H9 (cell line): ENCODE measurements at regions not wholly inside any gene's neighbourhood (a gene's known extent, or its start where the extent isn't known, plus 50 kb on each side); places are given as distances from the start of the nearest gene placed in this dataset.

Experiments used
- DNase-seq: peaks from one replicate; pipeline ENCODE4 v3.0.0-alpha.2; 2017
- H2AFZ ChIP-seq: one replicate; pipeline ENCODE4 v1.6.1; 2013; ENCODE audit warnings: mild to moderate bottlenecking, low read length, control low read depth, moderate library complexity
- H2AK5ac ChIP-seq: 2 replicates; pipeline ENCODE4 v1.6.1; 2013; ENCODE audit warnings: low read length, control low read depth, mixed read lengths; ENCODE audit not compliant: insufficient read length
- H2BK120ac ChIP-seq: one replicate; pipeline ENCODE4 v1.6.1; 2013; ENCODE audit warnings: low read depth, mild to moderate bottlenecking, low read length, control low read depth, inconsistent platforms; ENCODE audit not compliant: poor library complexity, severe bottlenecking
- H2BK12ac ChIP-seq: 2 replicates; pipeline ENCODE4 v1.6.1; 2013; ENCODE audit warnings: low read length, control low read depth, mixed read lengths, low read depth; ENCODE audit not compliant: insufficient read length
- H2BK15ac ChIP-seq: 2 replicates; pipeline ENCODE4 v1.6.1; 2013; ENCODE audit warnings: low read depth, low read length, control low read depth
- H2BK20ac ChIP-seq: one replicate; pipeline ENCODE4 v1.6.1; 2013; ENCODE audit warnings: low read depth, mild to moderate bottlenecking, low read length, control low read depth, inconsistent platforms; ENCODE audit not compliant: poor library complexity, severe bottlenecking
- H2BK5ac ChIP-seq: 2 replicates; pipeline ENCODE4 v1.6.1; 2013; ENCODE audit warnings: low read length, control low read depth, mixed read lengths; ENCODE audit not compliant: insufficient read length
- H3K14ac ChIP-seq: 2 replicates; pipeline ENCODE4 v1.6.1; 2013; ENCODE audit warnings: low read length, control low read depth; ENCODE audit not compliant: insufficient read depth
- H3K18ac ChIP-seq: 2 replicates; pipeline ENCODE4 v1.6.1; 2013; ENCODE audit warnings: low read depth, mild to moderate bottlenecking, mixed read lengths, low read length, control low read depth; ENCODE audit not compliant: insufficient read length
- H3K23ac ChIP-seq: 2 replicates; pipeline ENCODE4 v1.6.1; 2013; ENCODE audit warnings: low read length, control low read depth, mixed read lengths, low read depth; ENCODE audit not compliant: insufficient read length
- H3K23me2 ChIP-seq: 2 replicates; pipeline ENCODE4 v1.6.1; 2013; ENCODE audit warnings: low read depth, mild to moderate bottlenecking, mixed read lengths, low read length, control low read depth; ENCODE audit not compliant: insufficient read length, poor library complexity, severe bottlenecking
- H3K27ac ChIP-seq: 2 replicates; pipeline ENCODE4 v1.5.1; 2013; ENCODE audit warnings: low read length, control low read depth, mixed read lengths, low read depth; ENCODE audit not compliant: insufficient read length
- H3K27me3 ChIP-seq: 2 replicates; pipeline ENCODE4 v1.6.1; 2013; ENCODE audit warnings: low read length, control low read depth, inconsistent platforms; ENCODE audit not compliant: insufficient read depth
- H3K4ac ChIP-seq: 2 replicates; pipeline ENCODE4 v1.6.1; 2013; ENCODE audit warnings: low read depth, mild to moderate bottlenecking, control low read depth, inconsistent platforms, low read length, moderate library complexity
- H3K4me1 ChIP-seq: 2 replicates; pipeline ENCODE4 v1.6.1; 2013; ENCODE audit warnings: low read length, control low read depth, inconsistent platforms; ENCODE audit not compliant: insufficient read depth
- H3K4me2 ChIP-seq: 2 replicates; pipeline ENCODE4 v1.6.1; 2013; ENCODE audit warnings: low read length, control low read depth, mixed read lengths; ENCODE audit not compliant: insufficient read length, insufficient read depth
- H3K56ac ChIP-seq: 2 replicates; pipeline ENCODE4 v1.6.1; 2013; ENCODE audit warnings: low read depth, mild to moderate bottlenecking, mixed read lengths, low read length, control low read depth; ENCODE audit not compliant: insufficient read length
- H3K79me1 ChIP-seq: 2 replicates; pipeline ENCODE4 v1.6.1; 2013; ENCODE audit warnings: low read depth, mild to moderate bottlenecking, moderate library complexity, low read length, control low read depth, inconsistent platforms; ENCODE audit not compliant: insufficient read depth, poor library complexity, severe bottlenecking
- H3K79me2 ChIP-seq: 2 replicates; pipeline ENCODE4 v1.6.1; 2013; ENCODE audit warnings: low read length, control low read depth, inconsistent platforms; ENCODE audit not compliant: insufficient read depth
- H3K9ac ChIP-seq: 2 replicates; pipeline ENCODE4 v1.6.1; 2013; ENCODE audit warnings: low read length, control low read depth, mixed read lengths; ENCODE audit not compliant: insufficient read length; ENCODE audit errors: extremely low read depth
- H3K9me3 ChIP-seq: one replicate; pipeline ENCODE4 v1.6.1; 2013; ENCODE audit warnings: low read depth, low read length, inconsistent platforms; ENCODE audit not compliant: control insufficient read depth
- H3T11ph ChIP-seq: one replicate; pipeline ENCODE4 v1.6.1; 2013; ENCODE audit warnings: mild to moderate bottlenecking, low read length, control low read depth, inconsistent platforms
- H4K20me1 ChIP-seq: one replicate; pipeline ENCODE4 v1.6.1; 2013; ENCODE audit not compliant: control insufficient read depth, insufficient read length, insufficient read depth
- H4K5ac ChIP-seq: 2 replicates; pipeline ENCODE4 v1.6.1; 2013; ENCODE audit warnings: low read depth, mild to moderate bottlenecking, mixed read lengths, low read length, control low read depth; ENCODE audit not compliant: insufficient read length
- H4K8ac ChIP-seq: replicated peaks from 2 replicates; pipeline ENCODE4 v1.6.1; 2013; ENCODE audit warnings: low read length, control low read depth, mixed read lengths, low read depth; ENCODE audit not compliant: insufficient read length
- H4K91ac ChIP-seq: 2 replicates; pipeline ENCODE4 v1.6.1; 2013; ENCODE audit warnings: low read depth, mild to moderate bottlenecking, moderate library complexity, mixed read lengths, low read length, control low read depth; ENCODE audit not compliant: insufficient read length
- H3K27ac Mint-ChIP-seq, 3 experiments: 2 replicates in 2 of 3; 3 replicates in 1 of 3; pipeline ENCODE4 v1.8.0; 2020 to 2021; ENCODE audit warnings: mixed read lengths in 3 of 3, mild to moderate bottlenecking in 1 of 3, moderate library complexity in 1 of 3
- H3K27me3 Mint-ChIP-seq: 2 replicates; pipeline ENCODE4 v1.8.0; 2021; ENCODE audit warnings: low read depth, mild to moderate bottlenecking, moderate library complexity, mixed read lengths
- H3K36me3 Mint-ChIP-seq, 3 experiments: 2 replicates in 2 of 3; 3 replicates in 1 of 3; pipeline ENCODE4 v1.8.0; 2020 to 2021; ENCODE audit warnings: low read depth in 3 of 3, mixed read lengths in 3 of 3; ENCODE audit not compliant: insufficient read depth in 1 of 3
- H3K4me1 Mint-ChIP-seq, 2 experiments: 2 replicates each; pipeline ENCODE4 v1.8.0; 2020; ENCODE audit warnings: mixed read lengths in 2 of 2
- H3K4me3 Mint-ChIP-seq, 2 experiments: 2 replicates in 1 of 2; 3 replicates in 1 of 2; pipeline ENCODE4 v1.8.0; 2020 to 2021; ENCODE audit warnings: mild to moderate bottlenecking in 2 of 2, mixed read lengths in 2 of 2, moderate library complexity in 1 of 2
- H3K9me3 Mint-ChIP-seq, 2 experiments: 2 replicates in 1 of 2; 3 replicates in 1 of 2; pipeline ENCODE4 v1.8.0; 2020; ENCODE audit warnings: mild to moderate bottlenecking in 2 of 2, mixed read lengths in 2 of 2, moderate library complexity in 1 of 2
- WGBS: extraction: QIAGEN DNeasy Blood & Tissue Kit; methylation state at CpG from one replicate; pipeline ENCODE4 v1.1.7; 2013; ENCODE audit warnings: missing lambda C conversion rate, low lambda C conversion rate, mixed read lengths; ENCODE audit not compliant: insufficient read length; ENCODE audit errors: extremely low coverage; 5-methylcytosine and 5-hydroxymethylcytosine counted together
- TF ChIP-seq, protein P1 (sequence below): fragments of 200-600 bp; sonication (generic); conservative IDR thresholded peaks from 3 replicates; pipeline ENCODE4 v1.8.0; 2021; ENCODE audit warnings: antibody characterized with exemption, mild to moderate bottlenecking

DNA sequence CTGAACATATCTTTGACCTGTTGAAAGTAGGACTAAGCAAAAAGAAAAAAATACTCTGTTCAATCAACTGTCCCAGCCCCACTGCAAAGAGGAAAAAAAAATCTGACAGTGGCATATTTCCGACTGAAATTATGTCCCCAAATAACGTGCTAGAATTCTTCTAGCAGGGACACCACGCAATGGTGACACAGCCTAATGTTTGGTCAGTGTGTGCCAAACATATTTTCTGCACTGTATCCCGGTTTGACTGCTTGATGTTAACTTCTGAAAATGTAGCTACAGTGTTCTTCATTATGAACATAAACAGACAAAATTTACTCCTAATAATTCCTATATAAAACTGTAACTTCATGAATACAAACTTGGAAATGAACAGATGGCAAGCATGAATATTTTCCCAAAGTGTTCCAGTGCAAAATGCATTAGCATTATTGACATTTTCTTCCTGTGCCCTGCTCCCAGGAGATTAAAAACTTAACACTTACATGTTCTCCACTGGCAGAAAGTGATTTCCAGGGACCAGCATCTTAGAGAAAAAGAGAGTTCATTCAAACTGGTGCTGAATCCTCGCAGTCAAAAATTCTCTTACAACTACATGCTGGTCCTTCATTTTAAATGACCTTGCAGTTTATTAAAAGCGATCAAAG lies 72.4 kb upstream of the SYT1 start:
- H3K4me1 ChIP-seq = no peaks in the 10 kb centered on the region
- H3K27me3 ChIP-seq = no peaks in the 10 kb centered on the region
- no peak overlapping the region for H3K4me2 ChIP-seq
- H3K9ac ChIP-seq = no peak overlapping the region
- H2BK12ac ChIP-seq = no peak overlapping the region
- no peak overlapping the region for H2BK5ac ChIP-seq
- H3K36me3 Mint-ChIP-seq = peaks cover 0 to 15% (median 6%) of the 10 kb centered on the region in 3 experiments; a peak in 5 of 7 replicates
- H3T11ph ChIP-seq = no peak overlapping the region
- no peak overlapping the region for H3K27ac ChIP-seq
- no peak overlapping the region for H4K5ac ChIP-seq
- H3K4me1 Mint-ChIP-seq = peaks cover 6 to 9% of the 10 kb centered on the region in 2 experiments
- no peak for DNase-seq
- no peak overlapping the region for H2BK15ac ChIP-seq
- H3K27ac Mint-ChIP-seq = no peak overlapping the region; a peak in 1 of 7 replicates
- no peak overlapping the region for H2BK120ac ChIP-seq
- no peaks in the 10 kb centered on the region for H3K23me2 ChIP-seq
- no peak overlapping the region for H2BK20ac ChIP-seq
- no peak overlapping the region for H3K23ac ChIP-seq
- no peak overlapping the region for H3K4me3 Mint-ChIP-seq
- H3K27me3 Mint-ChIP-seq = no peaks in the 10 kb centered on the region
- peaks cover 14 to 16% of the 10 kb centered on the region in 2 experiments; a peak in 4 of 5 replicates for H3K9me3 Mint-ChIP-seq
- no peaks in the 10 kb centered on the region for H3K79me1 ChIP-seq
- H3K9me3 ChIP-seq = peaks cover 6% of the 10 kb centered on the region
- no peak overlapping the region for H2AFZ ChIP-seq
- no CpG with 5 or more reads among the region's 6 CpGs for WGBS
- H4K8ac ChIP-seq = no peak overlapping the region
- H4K91ac ChIP-seq = no peak overlapping the region
- no peak overlapping the region for H2AK5ac ChIP-seq
- no peak overlapping the region for H3K14ac ChIP-seq
- H3K18ac ChIP-seq = no peak overlapping the region
- H4K20me1 ChIP-seq = no peaks in the 10 kb centered on the region
- H3K4ac ChIP-seq = no peak overlapping the region
- TF ChIP-seq, protein P1, sequence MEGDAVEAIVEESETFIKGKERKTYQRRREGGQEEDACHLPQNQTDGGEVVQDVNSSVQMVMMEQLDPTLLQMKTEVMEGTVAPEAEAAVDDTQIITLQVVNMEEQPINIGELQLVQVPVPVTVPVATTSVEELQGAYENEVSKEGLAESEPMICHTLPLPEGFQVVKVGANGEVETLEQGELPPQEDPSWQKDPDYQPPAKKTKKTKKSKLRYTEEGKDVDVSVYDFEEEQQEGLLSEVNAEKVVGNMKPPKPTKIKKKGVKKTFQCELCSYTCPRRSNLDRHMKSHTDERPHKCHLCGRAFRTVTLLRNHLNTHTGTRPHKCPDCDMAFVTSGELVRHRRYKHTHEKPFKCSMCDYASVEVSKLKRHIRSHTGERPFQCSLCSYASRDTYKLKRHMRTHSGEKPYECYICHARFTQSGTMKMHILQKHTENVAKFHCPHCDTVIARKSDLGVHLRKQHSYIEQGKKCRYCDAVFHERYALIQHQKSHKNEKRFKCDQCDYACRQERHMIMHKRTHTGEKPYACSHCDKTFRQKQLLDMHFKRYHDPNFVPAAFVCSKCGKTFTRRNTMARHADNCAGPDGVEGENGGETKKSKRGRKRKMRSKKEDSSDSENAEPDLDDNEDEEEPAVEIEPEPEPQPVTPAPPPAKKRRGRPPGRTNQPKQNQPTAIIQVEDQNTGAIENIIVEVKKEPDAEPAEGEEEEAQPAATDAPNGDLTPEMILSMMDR = no peak
- H3K79me2 ChIP-seq = no peaks in the 10 kb centered on the region
- no peak overlapping the region for H3K56ac ChIP-seq
